ENCODE measurements at regions not wholly inside any gene's neighbourhood (a gene's known extent, or its start where the extent isn't known, plus 50 kb on each side); places are given as distances from the start of the nearest gene placed in this dataset.
"Not testable (repeated sequence)": the region's sequence is repeated elsewhere in the genome, so short reads cannot be mapped to it uniquely, and the experiment has no call there.

- H3K27me3 ChIP-seq (ENCODE audit: insufficient read depth, low read length); H3K4me2 ChIP-seq (ENCODE audit: low read length); H3K79me2 ChIP-seq (ENCODE audit: control insufficient read depth, insufficient read depth, low read length, poor library complexity); H3K36me3 ChIP-seq (ENCODE audit: control insufficient read depth in 1 of 2, insufficient read depth in 2 of 2, low read length in 2 of 2); H3K4me3 ChIP-seq (ENCODE audit: low read depth, low read length); H3K4ac ChIP-seq (ENCODE audit: low read depth, low read length); H3K27ac ChIP-seq (ENCODE audit: low read depth, low read length); H3K23ac ChIP-seq (ENCODE audit: low read length); H4K8ac ChIP-seq (ENCODE audit: low read depth, low read length); H2AFZ ChIP-seq (ENCODE audit: insufficient read depth, low read length, poor library complexity); H4K91ac ChIP-seq (ENCODE audit: low read depth, low read length); H4K12ac ChIP-seq (ENCODE audit: low read depth, low read length); H2BK120ac ChIP-seq (ENCODE audit: insufficient read depth, low read length, poor library complexity); H3K9me3 ChIP-seq (ENCODE audit: insufficient read depth, low read depth, low read length); H3K18ac ChIP-seq (ENCODE audit: low read length); H2BK5ac ChIP-seq (ENCODE audit: low read depth, low read length, poor library complexity); DNase-seq; H3K4me1 ChIP-seq (ENCODE audit: control insufficient read depth in 1 of 2, insufficient read depth in 2 of 2, low read length in 2 of 2); H2BK12ac ChIP-seq (ENCODE audit: low read length); H2AK5ac ChIP-seq (ENCODE audit: low read length); H3K14ac ChIP-seq (ENCODE audit: low read length); H3K79me1 ChIP-seq (ENCODE audit: low read length); H3K9ac ChIP-seq (ENCODE audit: low read length): not testable (repeated sequence)
- WGBS (ENCODE audit: extremely low coverage, insufficient coverage, insufficient read length), result no CpG with 5 or more reads among the region's 26 CpGs
Observed at GRCh38 chr11:28890601-28891040, 782.4 kb downstream of the METTL15 start.

- Histone ChIP-seq H3K4me1 (ENCODE audit: control insufficient read depth in 1 of 2, insufficient read depth in 2 of 2, low read length in 2 of 2) (no peaks in the 10 kb centered on the region), H3K14ac (ENCODE audit: low read length) (no peak overlapping the region), H2AK5ac (ENCODE audit: low read length) (no peak overlapping the region), H2BK5ac (ENCODE audit: low read depth, low read length, poor library complexity) (no peak overlapping the region), H2BK120ac (ENCODE audit: insufficient read depth, low read length, poor library complexity) (no peak overlapping the region), H3K79me2 (ENCODE audit: control insufficient read depth, insufficient read depth, low read length, poor library complexity) (no peaks in the 10 kb centered on the region), H4K91ac (ENCODE audit: low read depth, low read length) (no peak overlapping the region), H3K79me1 (ENCODE audit: low read length) (no peaks in the 10 kb centered on the region), H2AFZ (ENCODE audit: insufficient read depth, low read length, poor library complexity) (no peak overlapping the region), H3K4me2 (ENCODE audit: low read length) (no peak overlapping the region), H3K18ac (ENCODE audit: low read length) (no peak overlapping the region), H3K23ac (ENCODE audit: low read length) (no peak overlapping the region), H3K9me3 (ENCODE audit: insufficient read depth, low read depth, low read length) (no peaks in the 10 kb centered on the region), H4K8ac (ENCODE audit: low read depth, low read length) (no peak overlapping the region), H3K27ac (ENCODE audit: low read depth, low read length) (no peak overlapping the region), H3K4ac (ENCODE audit: low read depth, low read length) (no peak overlapping the region), H4K12ac (ENCODE audit: low read depth, low read length) (no peak overlapping the region), H2BK12ac (ENCODE audit: low read length) (no peak overlapping the region), H3K36me3 (ENCODE audit: control insufficient read depth in 1 of 2, insufficient read depth in 2 of 2, low read length in 2 of 2) (no peaks in the 10 kb centered on the region), H3K9ac (ENCODE audit: low read length) (no peak overlapping the region), H3K27me3 (ENCODE audit: insufficient read depth, low read length) (no peaks in the 10 kb centered on the region), H3K4me3 (ENCODE audit: low read depth, low read length) (no peak overlapping the region)
- DNase-seq, result no peak
- WGBS (ENCODE audit: extremely low coverage, insufficient coverage, insufficient read length), result no CpG with 5 or more reads among the region's 1 CpG
Observed at GRCh38 chr11:28887681-28888080, 779.5 kb downstream of the METTL15 start.

- Histone ChIP-seq H2AK5ac (ENCODE audit: low read length) (no peak overlapping the region), H3K4me2 (ENCODE audit: low read length) (no peak overlapping the region), H3K23ac (ENCODE audit: low read length) (no peak overlapping the region), H3K27ac (ENCODE audit: low read depth, low read length) (no peak overlapping the region), H4K91ac (ENCODE audit: low read depth, low read length) (no peak overlapping the region), H3K4ac (ENCODE audit: low read depth, low read length) (no peak overlapping the region), H3K14ac (ENCODE audit: low read length) (no peak overlapping the region), H3K9me3 (ENCODE audit: insufficient read depth, low read depth, low read length) (no peaks in the 10 kb centered on the region), H2BK5ac (ENCODE audit: low read depth, low read length, poor library complexity) (no peak overlapping the region), H2BK12ac (ENCODE audit: low read length) (no peak overlapping the region), H3K79me1 (ENCODE audit: low read length) (no peaks in the 10 kb centered on the region), H3K36me3 (ENCODE audit: control insufficient read depth in 1 of 2, insufficient read depth in 2 of 2, low read length in 2 of 2) (no peaks in the 10 kb centered on the region), H3K27me3 (ENCODE audit: insufficient read depth, low read length) (no peaks in the 10 kb centered on the region), H3K4me1 (ENCODE audit: control insufficient read depth in 1 of 2, insufficient read depth in 2 of 2, low read length in 2 of 2) (no peaks in the 10 kb centered on the region), H4K12ac (ENCODE audit: low read depth, low read length) (no peak overlapping the region), H2AFZ (ENCODE audit: insufficient read depth, low read length, poor library complexity) (no peak overlapping the region), H3K79me2 (ENCODE audit: control insufficient read depth, insufficient read depth, low read length, poor library complexity) (no peaks in the 10 kb centered on the region), H3K9ac (ENCODE audit: low read length) (no peak overlapping the region), H4K8ac (ENCODE audit: low read depth, low read length) (no peak overlapping the region), H3K18ac (ENCODE audit: low read length) (no peak overlapping the region), H2BK120ac (ENCODE audit: insufficient read depth, low read length, poor library complexity) (no peak overlapping the region), H3K4me3 (ENCODE audit: low read depth, low read length) (no peak overlapping the region)
- DNase-seq, result no peak
- WGBS (ENCODE audit: extremely low coverage, insufficient coverage, insufficient read length), result no CpG with 5 or more reads among the region's 2 CpGs
Observed at GRCh38 chr11:28879869-28880268, 771.7 kb downstream of the METTL15 start.

- H3K27me3 ChIP-seq (ENCODE audit: insufficient read depth, low read length), result no peaks in the 10 kb centered on the region
- no peak overlapping the region for H2AFZ ChIP-seq (ENCODE audit: insufficient read depth, low read length, poor library complexity)
- H4K8ac ChIP-seq (ENCODE audit: low read depth, low read length), result no peak overlapping the region
- no peak overlapping the region for H3K4me2 ChIP-seq (ENCODE audit: low read length)
- no peaks in the 10 kb centered on the region for H3K4me1 ChIP-seq (ENCODE audit: control insufficient read depth in 1 of 2, insufficient read depth in 2 of 2, low read length in 2 of 2)
- H3K23ac ChIP-seq (ENCODE audit: low read length), result no peak overlapping the region
- H2BK120ac ChIP-seq (ENCODE audit: insufficient read depth, low read length, poor library complexity), result no peak overlapping the region
- H3K18ac ChIP-seq (ENCODE audit: low read length), result no peak overlapping the region
- H3K14ac ChIP-seq (ENCODE audit: low read length), result no peak overlapping the region
- H2BK5ac ChIP-seq (ENCODE audit: low read depth, low read length, poor library complexity), result no peak overlapping the region
- no peaks in the 10 kb centered on the region for H3K79me2 ChIP-seq (ENCODE audit: control insufficient read depth, insufficient read depth, low read length, poor library complexity)
- H2AK5ac ChIP-seq (ENCODE audit: low read length), result no peak overlapping the region
- no peaks in the 10 kb centered on the region for H3K79me1 ChIP-seq (ENCODE audit: low read length)
- H4K91ac ChIP-seq (ENCODE audit: low read depth, low read length), result no peak overlapping the region
- H3K4me3 ChIP-seq (ENCODE audit: low read depth, low read length), result no peak overlapping the region
- H3K9ac ChIP-seq (ENCODE audit: low read length), result no peak overlapping the region
- no peak overlapping the region for H3K4ac ChIP-seq (ENCODE audit: low read depth, low read length)
- H2BK12ac ChIP-seq (ENCODE audit: low read length), result no peak overlapping the region
- no peak overlapping the region for H4K12ac ChIP-seq (ENCODE audit: low read depth, low read length)
- no peaks in the 10 kb centered on the region for H3K9me3 ChIP-seq (ENCODE audit: insufficient read depth, low read depth, low read length)
- H3K27ac ChIP-seq (ENCODE audit: low read depth, low read length), result no peak overlapping the region
- no peaks in the 10 kb centered on the region for H3K36me3 ChIP-seq (ENCODE audit: control insufficient read depth in 1 of 2, insufficient read depth in 2 of 2, low read length in 2 of 2)
- WGBS (ENCODE audit: extremely low coverage, insufficient coverage, insufficient read length), result no CpG with 5 or more reads among the region's 4 CpGs
- no peak for DNase-seq
Observed at GRCh38 chr11:28878025-28878424, 769.8 kb downstream of the METTL15 start.

Measured in trophoblast cell (in vitro differentiated cells and primary cell).